ENCODE measurements at regions not wholly inside any gene's neighbourhood (a gene's known extent, or its start where the extent isn't known, plus 50 kb on each side); places are given as distances from the start of the nearest gene placed in this dataset.

DNA sequence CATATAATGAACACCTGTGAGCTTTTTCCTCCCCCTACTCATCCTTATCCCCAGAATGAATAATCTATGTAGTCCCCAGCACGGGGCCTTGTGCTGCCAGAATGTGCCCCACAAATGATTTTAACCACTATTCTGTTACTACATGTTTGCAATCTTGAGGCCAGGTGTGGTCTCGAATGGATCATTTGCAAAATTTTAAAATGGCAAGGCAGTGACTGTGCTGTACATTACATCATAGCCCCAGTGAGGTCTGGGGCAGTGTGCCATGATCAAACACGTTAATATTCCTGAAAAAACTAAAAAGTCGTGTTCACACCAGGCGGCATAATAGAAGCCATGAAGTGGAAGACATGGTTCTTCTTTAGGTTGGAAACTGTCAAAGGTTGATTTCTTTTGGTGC lies 479.9 kb upstream of the EEF2KMT start:
- TF ChIP-seq YY1 (IDR thresholded peaks at IDR 0.05; ENCODE audit: insufficient read depth, insufficient read length) (no peak), ZNF274 (IDR thresholded peaks at IDR 0.05; ENCODE audit: low read depth, low read length) (no peak)
